Ovary (tissue), 3 donors: ENCODE measurements at regions not wholly inside any gene's neighbourhood (a gene's known extent, or its start where the extent isn't known, plus 50 kb on each side); places are given as distances from the start of the nearest gene placed in this dataset.

ENCODE experiments used
- CTCF ChIP-seq, 3 donors: fragments of 450-650 bp in 2 of 3; fragments of 200-600 bp in 1 of 3; IDR thresholded peaks; one replicate each; pipeline versions ENCODE4 v1.5.1 to v1.8.0; 2016 to 2022; ENCODE audit warnings: antibody characterized with exemption in 3 of 3, mild to moderate bottlenecking in 1 of 3
- EP300 ChIP-seq: sonication (generic); formaldehyde crosslinking; IDR thresholded peaks from one replicate; pipeline ENCODE4 v1.6.1; 2017; ENCODE audit warnings: antibody characterized with exemption
- POLR2A ChIP-seq: fragments of 450-650 bp; IDR thresholded peaks from one replicate; pipeline ENCODE4 v1.6.1; 2017; ENCODE audit warnings: antibody characterized with exemption, mild to moderate bottlenecking, moderate library complexity
- donor health status: DM: no; HTN: no; CAD: no.

- no peak for TF ChIP-seq POLR2A
- no peak for TF ChIP-seq CTCF (IDR thresholded peaks at IDR 0.05)
- TF ChIP-seq EP300, result no peak
These were observed 277.0 kb upstream of the SGK1 start for GRCh38 chr6:134594881-134595280.
